ENCODE measurements at regions not wholly inside any gene's neighbourhood (a gene's known extent, or its start where the extent isn't known, plus 50 kb on each side); places are given as distances from the start of the nearest gene placed in this dataset.
A peak's percentile ranks its signal among the peaks of the same experiment; 100 is the strongest.

GRCh38 chr10:55426138-55426537 is 625.1 kb upstream of the PCDH15 start:
- no peak for DNase-seq (ENCODE audit: low read depth in 1 of 2, low spot score in 1 of 2)
- in situ Hi-C loops (cut with HindIII; ENCODE audit: low pct_unique_long_range_greater_than_20kb, low sequenced_read_pairs), result no loop called here
- no peak for TF ChIP-seq JUND (IDR thresholded peaks at IDR 0.05; ENCODE audit: low read depth)

- DNase-seq (ENCODE audit: low read depth in 1 of 2, low spot score in 1 of 2), result peak in 1 of 2 experiments; percentile 71
- no peak for TF ChIP-seq JUND (IDR thresholded peaks at IDR 0.05; ENCODE audit: low read depth)
- in situ Hi-C loops (cut with HindIII; ENCODE audit: low pct_unique_long_range_greater_than_20kb, low sequenced_read_pairs), result no loop called here
Measured at GRCh38 chr10:55410415-55410885, 609.4 kb upstream of the PCDH15 start.

GRCh38 chr10:55404094-55404493 is 603.1 kb upstream of the PCDH15 start:
- no peak for DNase-seq (ENCODE audit: low read depth in 1 of 2, low spot score in 1 of 2)
- TF ChIP-seq JUND (IDR thresholded peaks at IDR 0.05; ENCODE audit: low read depth), result no peak
- in situ Hi-C loops (cut with HindIII; ENCODE audit: low pct_unique_long_range_greater_than_20kb, low sequenced_read_pairs), result no loop called here

- in situ Hi-C loops (cut with HindIII; ENCODE audit: low pct_unique_long_range_greater_than_20kb, low sequenced_read_pairs), result no loop called here
- TF ChIP-seq JUND (IDR thresholded peaks at IDR 0.05; ENCODE audit: low read depth), result no peak
- no peak for DNase-seq (ENCODE audit: low read depth in 1 of 2, low spot score in 1 of 2)
Measured at GRCh38 chr10:55400075-55400849, 599.2 kb upstream of the PCDH15 start.

- no peak for TF ChIP-seq JUND (IDR thresholded peaks at IDR 0.05; ENCODE audit: low read depth)
- DNase-seq (ENCODE audit: low read depth in 1 of 2, low spot score in 1 of 2), result no peak
- in situ Hi-C loops (cut with HindIII; ENCODE audit: low pct_unique_long_range_greater_than_20kb, low sequenced_read_pairs), result no loop called here
Measured at GRCh38 chr10:55398497-55398882, 597.5 kb upstream of the PCDH15 start.

GRCh38 chr10:55397777-55398496 is 596.9 kb upstream of the PCDH15 start:
- in situ Hi-C loops (cut with HindIII; ENCODE audit: low pct_unique_long_range_greater_than_20kb, low sequenced_read_pairs), result no loop called here
- DNase-seq (ENCODE audit: low read depth in 1 of 2, low spot score in 1 of 2), result no peak

GRCh38 chr10:55378196-55378595 is 577.2 kb upstream of the PCDH15 start:
- in situ Hi-C loops (cut with HindIII; ENCODE audit: low pct_unique_long_range_greater_than_20kb, low sequenced_read_pairs), result no loop called here
- no peak for DNase-seq (ENCODE audit: low read depth in 1 of 2, low spot score in 1 of 2)
- TF ChIP-seq JUND (IDR thresholded peaks at IDR 0.05; ENCODE audit: low read depth), result no peak

More at GRCh38 chr10:55397777-55398496, 596.9 kb upstream of the PCDH15 start:
- TF ChIP-seq JUND (IDR thresholded peaks at IDR 0.05; ENCODE audit: low read depth), result no peak

- no peak for DNase-seq (ENCODE audit: low read depth in 1 of 2, low spot score in 1 of 2)
- no peak for TF ChIP-seq JUND (IDR thresholded peaks at IDR 0.05; ENCODE audit: low read depth)
- in situ Hi-C loops (cut with HindIII; ENCODE audit: low pct_unique_long_range_greater_than_20kb, low sequenced_read_pairs), result no loop called here
Measured at GRCh38 chr10:55374917-55375316, 573.9 kb upstream of the PCDH15 start.

- DNase-seq (ENCODE audit: low read depth in 1 of 2, low spot score in 1 of 2), result no peak
- in situ Hi-C loops (cut with HindIII; ENCODE audit: low pct_unique_long_range_greater_than_20kb, low sequenced_read_pairs), result no loop called here
- TF ChIP-seq JUND (IDR thresholded peaks at IDR 0.05; ENCODE audit: low read depth), result no peak
Measured at GRCh38 chr10:55374060-55374459, 573.0 kb upstream of the PCDH15 start.

- in situ Hi-C loops (cut with HindIII; ENCODE audit: low pct_unique_long_range_greater_than_20kb, low sequenced_read_pairs), result no loop called here
- no peak for TF ChIP-seq JUND (IDR thresholded peaks at IDR 0.05; ENCODE audit: low read depth)
- no peak for DNase-seq (ENCODE audit: low read depth in 1 of 2, low spot score in 1 of 2)
Measured at GRCh38 chr10:55369670-55370420, 568.8 kb upstream of the PCDH15 start.

- DNase-seq (ENCODE audit: low read depth in 1 of 2, low spot score in 1 of 2), result no peak
- in situ Hi-C loops (cut with HindIII; ENCODE audit: low pct_unique_long_range_greater_than_20kb, low sequenced_read_pairs), result no loop called here
- no peak for TF ChIP-seq JUND (IDR thresholded peaks at IDR 0.05; ENCODE audit: low read depth)
Measured at GRCh38 chr10:55368467-55368866, 567.4 kb upstream of the PCDH15 start.

GRCh38 chr10:55367555-55367954 is 566.5 kb upstream of the PCDH15 start:
- in situ Hi-C loops (cut with HindIII; ENCODE audit: low pct_unique_long_range_greater_than_20kb, low sequenced_read_pairs), result no loop called here
- no peak for TF ChIP-seq JUND (IDR thresholded peaks at IDR 0.05; ENCODE audit: low read depth)
- DNase-seq (ENCODE audit: low read depth in 1 of 2, low spot score in 1 of 2), result no peak

- in situ Hi-C loops (cut with HindIII; ENCODE audit: low pct_unique_long_range_greater_than_20kb, low sequenced_read_pairs), result no loop called here
- no peak for TF ChIP-seq JUND (IDR thresholded peaks at IDR 0.05; ENCODE audit: low read depth)
- DNase-seq (ENCODE audit: low read depth in 1 of 2, low spot score in 1 of 2), result no peak
Measured at GRCh38 chr10:55358539-55358938, 557.5 kb upstream of the PCDH15 start.
